ENCODE measurements at regions not wholly inside any gene's neighbourhood (a gene's known extent, or its start where the extent isn't known, plus 50 kb on each side); places are given as distances from the start of the nearest gene placed in this dataset.

- no peak overlapping the region for H3K27ac ChIP-seq
- TF ChIP-seq CTCF (conservative IDR thresholded peaks at IDR 0.05) = no peak
- no peak for TF ChIP-seq ZFX (IDR thresholded peaks at IDR 0.05)
Observed at GRCh38 chr20:19858466-19859371, 100.7 kb downstream of the RIN2 start.

GRCh38 chr20:19859444-19859843, 101.4 kb downstream of the RIN2 start:
- TF ChIP-seq ZFX (IDR thresholded peaks at IDR 0.05) = no peak
- no peak overlapping the region for H3K27ac ChIP-seq

- TF ChIP-seq ZFX (IDR thresholded peaks at IDR 0.05) (no peak), CTCF (conservative IDR thresholded peaks at IDR 0.05) (no peak)
- H3K27ac ChIP-seq = no peak overlapping the region
Observed at GRCh38 chr20:19860737-19861136, 102.7 kb downstream of the RIN2 start.

GRCh38 chr20:19861147-19861759, 103.2 kb downstream of the RIN2 start:
- TF ChIP-seq ZFX (IDR thresholded peaks at IDR 0.05) = no peak
- no peak for TF ChIP-seq CTCF (conservative IDR thresholded peaks at IDR 0.05)
- no peak overlapping the region for H3K27ac ChIP-seq

GRCh38 chr20:19864130-19864529, 106.1 kb downstream of the RIN2 start:
- TF ChIP-seq CTCF (conservative IDR thresholded peaks at IDR 0.05) = no peak
- TF ChIP-seq ZFX (IDR thresholded peaks at IDR 0.05) = no peak
- H3K27ac ChIP-seq = no peak overlapping the region

GRCh38 chr20:19866070-19866469, 108.0 kb downstream of the RIN2 start:
- TF ChIP-seq ZFX (IDR thresholded peaks at IDR 0.05) = no peak
- TF ChIP-seq CTCF (conservative IDR thresholded peaks at IDR 0.05) = no peak
- no peak overlapping the region for H3K27ac ChIP-seq

GRCh38 chr20:19867074-19867473, 109.0 kb downstream of the RIN2 start:
- no peak overlapping the region for H3K27ac ChIP-seq
- no peak for TF ChIP-seq ZFX (IDR thresholded peaks at IDR 0.05)
- no peak for TF ChIP-seq CTCF (conservative IDR thresholded peaks at IDR 0.05)
